Testis (tissue), 2 donors: ENCODE measurements at regions not wholly inside any gene's neighbourhood (a gene's known extent, or its start where the extent isn't known, plus 50 kb on each side); places are given as distances from the start of the nearest gene placed in this dataset.

Experiments used
- POLR2A ChIP-seq: fragments of 450-650 bp; IDR thresholded peaks from one replicate; pipeline ENCODE4 v1.6.1; 2017; ENCODE audit warnings: antibody characterized with exemption, mild to moderate bottlenecking, moderate library complexity
- TF ChIP-seq, protein P1 (sequence below), 3 experiments: fragments of 450-650 bp in 2 of 3; fragments of 200-600 bp in 1 of 3; sonication (generic) in 1 of 3; IDR thresholded peaks; one replicate each; pipeline ENCODE4 v1.5.1; 2016 to 2019; ENCODE audit warnings: antibody characterized with exemption in 3 of 3, mild to moderate bottlenecking in 2 of 3, moderate library complexity in 1 of 3

DNA sequence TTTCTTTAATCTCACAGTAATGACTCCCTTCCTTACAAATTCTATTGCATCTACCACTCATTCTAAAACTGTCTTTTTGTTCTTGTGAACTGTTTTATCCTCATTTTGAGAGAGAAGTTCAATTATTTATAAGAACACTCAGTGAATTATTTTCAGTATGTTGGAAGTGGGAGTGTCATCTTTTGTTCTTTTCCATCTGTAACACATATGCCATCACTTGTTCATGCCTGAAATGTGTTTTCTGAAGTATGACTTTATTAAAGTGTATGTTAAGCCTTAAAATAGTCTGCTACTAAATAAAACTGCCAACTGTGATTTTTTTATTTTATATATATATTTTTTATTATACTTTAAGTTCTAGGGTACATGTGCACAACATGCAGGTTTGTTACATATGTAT lies 623.0 kb upstream of the CBLB start:
- no peak for TF ChIP-seq POLR2A
- TF ChIP-seq, protein P1, sequence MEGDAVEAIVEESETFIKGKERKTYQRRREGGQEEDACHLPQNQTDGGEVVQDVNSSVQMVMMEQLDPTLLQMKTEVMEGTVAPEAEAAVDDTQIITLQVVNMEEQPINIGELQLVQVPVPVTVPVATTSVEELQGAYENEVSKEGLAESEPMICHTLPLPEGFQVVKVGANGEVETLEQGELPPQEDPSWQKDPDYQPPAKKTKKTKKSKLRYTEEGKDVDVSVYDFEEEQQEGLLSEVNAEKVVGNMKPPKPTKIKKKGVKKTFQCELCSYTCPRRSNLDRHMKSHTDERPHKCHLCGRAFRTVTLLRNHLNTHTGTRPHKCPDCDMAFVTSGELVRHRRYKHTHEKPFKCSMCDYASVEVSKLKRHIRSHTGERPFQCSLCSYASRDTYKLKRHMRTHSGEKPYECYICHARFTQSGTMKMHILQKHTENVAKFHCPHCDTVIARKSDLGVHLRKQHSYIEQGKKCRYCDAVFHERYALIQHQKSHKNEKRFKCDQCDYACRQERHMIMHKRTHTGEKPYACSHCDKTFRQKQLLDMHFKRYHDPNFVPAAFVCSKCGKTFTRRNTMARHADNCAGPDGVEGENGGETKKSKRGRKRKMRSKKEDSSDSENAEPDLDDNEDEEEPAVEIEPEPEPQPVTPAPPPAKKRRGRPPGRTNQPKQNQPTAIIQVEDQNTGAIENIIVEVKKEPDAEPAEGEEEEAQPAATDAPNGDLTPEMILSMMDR (IDR thresholded peaks at IDR 0.05): no peak
